K562 (cell line): ENCODE measurements at regions not wholly inside any gene's neighbourhood (a gene's known extent, or its start where the extent isn't known, plus 50 kb on each side); places are given as distances from the start of the nearest gene placed in this dataset.

Experiments used
- ATAC-seq: fragments of 200-7000 bp; cut with Tn5 transposase; 3 replicates; pipeline ENCODE4 v1.9.1; 2020; ENCODE audit warnings: moderate library complexity
- BruUV-seq: library from RNA; stranded (reverse); fragments of 400-500 nt; replicated peaks from 2 replicates; lab custom pipeline; 2021; lab: Mats Ljungman, UMichigan
- CTCF ChIA-PET: fragments of 300-600 bp; formaldehyde crosslinking; extraction: SDS; loops from one replicate; lab custom pipeline; 2021; ENCODE audit warnings: low intra/inter-chr PET ratio; lab: Yijun Ruan, JAX
- POLR2A ChIA-PET: fragments of 300-600, 350-650 bp; sonication (Branson Sonifier 250); formaldehyde crosslinking; extraction: SDS; loops from one replicate; lab custom pipeline; 2021; ENCODE audit warnings: antibody characterized with exemption, inconsistent platforms; lab: Yijun Ruan, JAX
- DNase-seq, 4 experiments: peaks; one replicate each; pipeline versions ENCODE4 v3.0.0 to v3.0.0-alpha.2; 2011 to 2018; ENCODE audit warnings: low spot score in 3 of 4, mixed read lengths in 3 of 4; ENCODE audit errors: extremely low read depth in 1 of 4
- FAIRE-seq: peaks from 2 replicates; lab custom pipeline; 2011; peaks lifted over from hg19 to GRCh38; lab: Jason Lieb, UNC
- H2AFZ ChIP-seq: 2 replicates; pipeline ENCODE4 v1.6.0; 2011; ENCODE audit warnings: low read depth, low read length, control low read depth, inconsistent platforms
- H3K27ac ChIP-seq: fragments of 200-600 bp; 3 replicates; pipeline ENCODE4 v1.8.0; 2011; ENCODE audit warnings: low read depth, mild to moderate bottlenecking, control low read depth, inconsistent platforms, low read length, moderate library complexity, mixed read lengths; ENCODE audit errors: extremely low read depth
- H3K27me3 ChIP-seq, 2 experiments: fragments of 300-600 bp in 1 of 2; 2 replicates in 1 of 2; 3 replicates in 1 of 2; pipeline versions ENCODE4 v1.6.0 to v1.8.0; 2011; ENCODE audit warnings: inconsistent platforms in 2 of 2, low read length in 2 of 2, mild to moderate bottlenecking in 1 of 2, mixed read lengths in 1 of 2, moderate library complexity in 1 of 2; ENCODE audit not compliant: control insufficient read depth in 2 of 2, insufficient read depth in 2 of 2
- H3K36me3 ChIP-seq: fragments of 300-600 bp; 3 replicates; pipeline ENCODE4 v1.8.0; 2011; ENCODE audit warnings: mild to moderate bottlenecking, low read length, inconsistent platforms; ENCODE audit not compliant: control insufficient read depth, insufficient read depth
- H3K4me1 ChIP-seq, 2 experiments: fragments of 200-600 bp in 1 of 2; replicated peaks in 1 of 2; 2 replicates in 1 of 2; 3 replicates in 1 of 2; pipeline versions ENCODE4 v1.5.1 to v1.8.0; 2011; ENCODE audit warnings: inconsistent platforms in 2 of 2, low read length in 2 of 2, mild to moderate bottlenecking in 1 of 2, mixed read lengths in 1 of 2, moderate library complexity in 1 of 2; ENCODE audit not compliant: control insufficient read depth in 2 of 2, insufficient read depth in 2 of 2
- H3K4me2 ChIP-seq: 2 replicates; pipeline ENCODE4 v1.6.1; 2011; ENCODE audit warnings: low read length, control low read depth, inconsistent platforms, mixed read lengths; ENCODE audit not compliant: insufficient read depth
- H3K4me3 ChIP-seq: fragments of 200-600 bp; sonication (generic), shearing (Covaris generic); 2 replicates; pipeline ENCODE4 v1.5.1; 2016; ENCODE audit warnings: control low read depth, inconsistent platforms
- H3K79me2 ChIP-seq: fragments of 200-600 bp; 3 replicates; pipeline ENCODE4 v1.8.0; 2011; ENCODE audit warnings: low read length, inconsistent platforms; ENCODE audit not compliant: control insufficient read depth, insufficient read depth
- H3K9ac ChIP-seq, 2 experiments: 2 replicates each; pipeline versions ENCODE4 v1.6.0 to v1.6.1; 2011; ENCODE audit warnings: low read depth in 2 of 2, low read length in 2 of 2, control low read depth in 1 of 2, inconsistent platforms in 1 of 2, mild to moderate bottlenecking in 1 of 2, mixed read lengths in 1 of 2; ENCODE audit not compliant: insufficient read depth in 1 of 2
- H3K9me1 ChIP-seq: one replicate; pipeline ENCODE4 v1.6.0; 2011; ENCODE audit warnings: inconsistent platforms, mild to moderate bottlenecking, low read length, moderate library complexity; ENCODE audit not compliant: control insufficient read depth, insufficient read depth
- H3K9me3 ChIP-seq: replicated peaks from 2 replicates; pipeline ENCODE4 v1.5.1; 2011; ENCODE audit warnings: low read depth, low read length, inconsistent platforms; ENCODE audit not compliant: control insufficient read depth, insufficient read depth
- H4K20me1 ChIP-seq: replicated peaks from 2 replicates; pipeline ENCODE4 v1.6.1; 2011; ENCODE audit warnings: low read length, inconsistent platforms, mixed read lengths; ENCODE audit not compliant: control insufficient read depth, insufficient read depth
- FOXJ2 ChIP-seq: fragments of 200-800 bp; sonication (Bioruptor generic); IDR thresholded peaks from 2 replicates; pipeline ENCODE4 v1.6.1; 2016; ENCODE audit warnings: missing genetic modification characterization, missing compliant biosample characterization
- HDAC8 ChIP-seq: fragments of 450-650 bp; IDR thresholded peaks from 2 replicates; pipeline ENCODE4 v1.6.1; 2016; ENCODE audit warnings: mild to moderate bottlenecking, missing genetic modification characterization, moderate library complexity, missing compliant biosample characterization
- NCOA6 ChIP-seq: fragments of 450-650 bp; IDR thresholded peaks from 2 replicates; pipeline ENCODE4 v1.6.1; 2017; ENCODE audit warnings: mild to moderate bottlenecking
- RFX5 ChIP-seq: IDR thresholded peaks from 2 replicates; pipeline ENCODE4 v1.6.1; 2011; ENCODE audit warnings: low read depth, mild to moderate bottlenecking, improper control_type of control experiment, low read length
- ZNF707 ChIP-seq: fragments of 250-450 bp; sonication (Bioruptor Pico); conservative IDR thresholded peaks from 2 replicates; pipeline ENCODE4 v1.8.0; 2022; ENCODE audit warnings: inconsistent platforms, mild to moderate bottlenecking, moderate library complexity
- WGBS: fragments of 100-300 bp; shearing (Covaris generic); methylation state at CpG from one replicate; pipeline ENCODE4 v1.1.6; 2016; ENCODE audit warnings: low coverage, mixed read lengths; ENCODE audit not compliant: insufficient coverage; ENCODE audit errors: missing lambda C conversion rate; 5-methylcytosine and 5-hydroxymethylcytosine counted together
- in situ Hi-C: fragments of 300-500 bp; cut with MboI; formaldehyde crosslinking; loops from 4 replicates; pipeline ENCODE4 v1.15.0; 2018; ENCODE audit warnings: inconsistent platforms, mixed read lengths
- intact Hi-C: fragments of 100-400 bp; cut with micrococcal nuclease; formaldehyde crosslinking; loops from 2 replicates; pipeline ENCODE4 v1.14.2; 2022
- TF ChIP-seq, protein P1 (sequence below): fragments of 450-650 bp; conservative IDR thresholded peaks from 2 replicates; pipeline ENCODE4 v1.6.1; 2016; ENCODE audit warnings: missing genetic modification characterization, low read depth, mild to moderate bottlenecking, control low read depth, missing compliant biosample characterization

- TF ChIP-seq, protein P1, sequence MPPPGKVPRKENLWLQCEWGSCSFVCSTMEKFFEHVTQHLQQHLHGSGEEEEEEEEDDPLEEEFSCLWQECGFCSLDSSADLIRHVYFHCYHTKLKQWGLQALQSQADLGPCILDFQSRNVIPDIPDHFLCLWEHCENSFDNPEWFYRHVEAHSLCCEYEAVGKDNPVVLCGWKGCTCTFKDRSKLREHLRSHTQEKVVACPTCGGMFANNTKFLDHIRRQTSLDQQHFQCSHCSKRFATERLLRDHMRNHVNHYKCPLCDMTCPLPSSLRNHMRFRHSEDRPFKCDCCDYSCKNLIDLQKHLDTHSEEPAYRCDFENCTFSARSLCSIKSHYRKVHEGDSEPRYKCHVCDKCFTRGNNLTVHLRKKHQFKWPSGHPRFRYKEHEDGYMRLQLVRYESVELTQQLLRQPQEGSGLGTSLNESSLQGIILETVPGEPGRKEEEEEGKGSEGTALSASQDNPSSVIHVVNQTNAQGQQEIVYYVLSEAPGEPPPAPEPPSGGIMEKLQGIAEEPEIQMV = no peak
- no peak for TF ChIP-seq HDAC8
- no peak for TF ChIP-seq RFX5
Observed at GRCh38 chrX:13152518-13153185, 108.2 kb upstream of the FAM9C start (continued).

- CTCF ChIA-PET = no interaction called here
- no peak for TF ChIP-seq NCOA6
- peak; percentile 93 for TF ChIP-seq FOXJ2 (tag)
- no peak for TF ChIP-seq ZNF707
Observed at GRCh38 chrX:13151828-13152517, 107.6 kb upstream of the FAM9C start.

More at GRCh38 chrX:13151828-13152517, 107.6 kb upstream of the FAM9C start:
- H3K4me1 ChIP-seq = no peaks in the 10 kb centered on the region; a peak in 1 of 5 replicates
- no peak overlapping the region for H3K27ac ChIP-seq
- no peak for DNase-seq
- H3K79me2 ChIP-seq = no peaks in the 10 kb centered on the region
- H3K36me3 ChIP-seq = no peaks in the 10 kb centered on the region
- no TSS peak for BruUV-seq
- WGBS = 22% methylated on average over 8 of the region's 8 CpGs
- no peak overlapping the region for H3K4me2 ChIP-seq
- no peak for ATAC-seq
- H3K9me1 ChIP-seq = no peaks in the 10 kb centered on the region
- no peak overlapping the region for H3K4me3 ChIP-seq
- no peaks in the 10 kb centered on the region for H3K27me3 ChIP-seq
- POLR2A ChIA-PET = interaction anchor here (0.6 to 1.1 kb wide), 3 partner anchors 12 to 176 kb away, joined by 3 read pairs; no protein-coding TSS in a partner anchor
- H4K20me1 ChIP-seq = no peaks in the 10 kb centered on the region
- peaks cover under 1% of the 10 kb centered on the region; the same call in 1 of the 2 replicates for H3K9me3 ChIP-seq
- in situ Hi-C loops (no loop called here), intact Hi-C loops (no loop called here)
- H2AFZ ChIP-seq = peak overlapping the region; percentile 59; the same call in 1 of the 2 replicates
- no peak overlapping the region for H3K9ac ChIP-seq
- no peak for FAIRE-seq
